GM11168 (cell line): ENCODE measurements at regions not wholly inside any gene's neighbourhood (a gene's known extent, or its start where the extent isn't known, plus 50 kb on each side); places are given as distances from the start of the nearest gene placed in this dataset.

Experiments
- in situ Hi-C: fragments of 300-500 bp; cut with MboI; formaldehyde crosslinking; loops from one replicate; pipeline ENCODE4 v1.12.0; 2022; ENCODE audit warnings: low sequenced_read_pairs; ENCODE audit not compliant: unreplicated experiment

DNA sequence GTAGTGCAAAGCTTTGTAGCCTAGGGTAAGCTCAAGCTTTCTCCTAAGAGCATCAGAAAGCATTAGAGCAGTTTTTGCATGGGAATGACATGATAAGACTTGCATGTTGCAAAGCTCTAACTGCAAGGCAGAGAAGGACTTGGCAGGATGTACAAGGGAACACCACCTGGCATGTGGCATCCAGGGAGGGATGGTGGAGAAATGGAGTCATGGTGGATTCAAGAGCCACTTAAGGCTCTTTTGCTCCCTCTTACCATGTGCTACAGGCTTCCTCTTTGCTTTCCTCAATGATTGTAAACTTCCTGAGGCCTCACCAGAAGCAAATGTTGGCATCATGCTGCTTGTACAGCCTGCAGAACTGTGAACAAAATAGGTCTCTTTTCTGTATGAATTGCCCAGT is 266.0 kb downstream of the GLI2 start:
- in situ Hi-C loops: no loop called here

DNA sequence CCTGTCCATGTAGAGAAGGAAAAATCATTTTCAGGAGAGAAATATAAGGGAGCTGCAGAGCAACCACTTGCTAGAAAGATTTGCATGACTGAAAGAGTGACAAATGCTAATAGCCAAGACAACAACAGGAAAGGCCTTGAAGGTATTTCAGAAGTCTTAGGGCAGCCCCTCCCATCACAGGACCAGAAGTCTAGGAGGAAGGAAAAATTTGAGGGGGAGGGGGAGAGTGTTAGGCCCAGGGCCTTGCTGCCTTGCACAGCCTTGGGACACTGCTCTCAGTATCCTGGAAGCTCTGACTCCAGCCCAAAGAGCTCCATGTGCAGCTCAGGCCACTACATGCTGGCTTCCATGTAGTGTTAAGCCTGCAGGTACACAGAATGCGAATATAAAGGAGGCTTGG is 266.9 kb downstream of the GLI2 start:
- in situ Hi-C loops: no loop called here

DNA sequence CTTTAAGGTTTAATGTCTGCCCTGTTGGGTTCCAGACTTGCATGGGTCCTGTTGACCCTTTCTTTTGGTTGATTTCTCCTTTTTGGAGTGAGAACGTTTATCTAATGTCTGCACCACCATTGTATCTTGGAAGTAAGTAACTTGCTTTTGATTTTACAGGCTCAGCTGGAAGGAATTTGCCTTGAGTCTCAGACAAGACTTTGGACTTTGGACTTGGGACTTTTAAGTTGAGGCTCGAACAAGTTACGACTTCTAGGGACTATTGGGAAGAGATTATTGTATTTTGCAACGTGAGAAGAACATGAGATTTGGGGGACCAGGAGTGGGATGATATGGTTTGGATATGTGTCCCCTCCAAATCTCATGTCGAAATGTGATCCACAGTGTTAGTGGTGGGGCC is 267.7 kb downstream of the GLI2 start:
- in situ Hi-C loops: no loop called here

DNA sequence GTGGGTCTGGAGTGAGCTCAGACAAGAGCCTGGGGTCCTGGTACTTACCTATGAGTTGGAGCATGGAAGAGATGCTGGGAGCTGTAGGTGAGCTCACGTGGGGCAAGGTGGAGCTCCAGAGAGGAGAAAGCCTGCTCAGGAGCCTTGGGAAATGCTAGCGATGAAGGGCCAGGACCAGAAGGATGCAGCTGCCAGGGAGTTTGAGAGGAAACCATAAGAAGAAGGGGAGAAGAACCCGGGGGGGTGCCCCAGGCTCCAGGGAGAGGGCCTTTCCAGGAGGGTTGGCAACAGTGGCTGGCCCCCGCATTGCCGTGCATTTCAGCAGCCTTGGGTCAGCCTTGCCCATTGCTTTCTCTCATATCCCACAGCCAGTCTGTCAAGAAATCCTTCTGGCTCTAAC is 268.7 kb downstream of the GLI2 start:
- in situ Hi-C loops: no loop called here

DNA sequence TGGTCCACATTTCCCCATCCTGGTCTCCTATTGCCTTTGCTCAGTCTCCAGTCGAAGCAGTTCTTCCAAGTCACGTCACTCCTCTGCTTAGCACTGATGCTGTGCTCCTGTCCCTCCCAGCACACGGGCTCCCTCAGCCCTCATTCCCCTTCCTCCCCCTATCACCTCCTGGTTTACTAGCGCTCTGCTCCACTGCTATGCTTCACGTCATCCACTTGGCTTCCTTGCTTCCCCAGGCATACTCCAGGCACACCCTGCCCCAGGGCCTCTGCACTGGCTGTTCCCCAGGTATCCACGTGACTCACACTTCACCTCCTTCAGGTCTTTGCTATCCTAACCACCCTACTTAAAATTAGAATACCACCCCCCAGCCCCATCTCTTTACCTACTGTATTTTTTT is 269.3 kb downstream of the GLI2 start:
- in situ Hi-C loops: no loop called here

DNA sequence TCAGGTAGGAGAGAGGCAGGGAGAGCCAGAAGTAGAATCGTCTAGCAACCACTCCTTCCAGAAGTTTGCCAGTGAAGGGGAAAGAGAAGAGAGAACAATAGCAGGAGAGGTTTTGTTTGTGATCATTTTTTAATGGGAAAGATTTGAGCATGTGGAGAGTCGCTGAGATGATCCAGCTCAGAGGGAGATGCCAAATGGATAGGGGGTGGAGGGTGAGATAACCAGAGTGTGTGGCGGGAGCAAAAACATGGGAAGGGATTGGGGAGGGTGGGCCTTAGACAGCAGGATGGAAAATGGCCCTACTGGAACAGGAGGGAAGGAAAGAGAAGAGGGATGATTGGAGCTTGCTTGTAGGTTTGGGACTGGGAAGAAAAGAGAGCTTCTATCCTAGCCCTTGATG is 269.8 kb downstream of the GLI2 start:
- in situ Hi-C loops: no loop called here

DNA sequence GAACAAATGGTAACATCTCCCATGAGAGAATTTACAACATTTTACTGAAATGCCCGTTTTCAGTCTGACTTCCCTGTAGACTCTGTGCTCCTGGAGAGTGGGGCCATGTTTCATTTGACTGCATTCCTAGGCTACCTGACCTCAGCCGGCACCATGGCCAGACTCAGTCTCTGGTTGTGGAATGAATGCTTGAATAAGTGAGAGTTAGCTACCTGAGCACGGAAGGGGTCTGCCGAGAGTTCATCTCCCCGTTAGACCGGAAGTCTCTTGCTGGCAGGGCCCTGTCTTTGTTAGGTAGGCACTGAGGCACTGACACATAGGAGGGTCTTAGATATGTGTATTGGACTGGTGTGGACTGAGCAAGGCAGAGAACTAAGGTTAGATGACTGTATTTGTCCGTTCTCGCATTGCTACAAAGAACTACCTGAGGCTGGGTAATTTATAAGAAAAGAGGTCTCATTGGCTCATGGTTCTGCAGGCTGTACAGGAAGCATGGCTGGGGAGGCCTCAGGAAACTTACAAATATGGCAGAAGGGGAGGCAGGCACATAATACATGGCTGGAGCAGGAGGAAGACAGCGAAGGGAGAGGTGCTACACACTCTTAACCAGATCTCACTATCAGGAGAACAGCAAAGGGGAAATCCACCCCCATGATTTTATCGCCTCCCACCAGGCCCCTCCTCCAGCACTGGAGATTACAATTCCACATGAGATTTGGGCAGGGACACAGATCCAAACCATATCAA is 271.2 kb downstream of the GLI2 start:
- in situ Hi-C loops: no loop called here

DNA sequence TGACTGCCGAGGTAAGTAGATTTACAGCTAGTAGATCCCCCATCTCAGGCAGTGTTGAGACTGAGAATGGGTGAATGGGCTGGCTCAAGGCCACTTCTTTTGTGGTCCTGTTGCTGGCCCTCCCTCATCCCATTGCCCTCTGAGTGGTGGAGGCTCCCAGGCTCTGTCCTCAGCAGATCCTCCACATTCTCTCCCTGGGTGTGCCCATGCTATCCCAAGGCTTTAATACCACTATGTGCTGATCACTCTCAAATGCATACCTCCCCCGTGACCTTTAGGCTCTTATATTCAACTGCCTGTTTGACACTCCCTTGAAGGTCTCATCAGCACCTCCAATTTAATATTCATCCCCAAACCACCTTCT is 271.8 kb downstream of the GLI2 start:
- in situ Hi-C loops: no loop called here

DNA sequence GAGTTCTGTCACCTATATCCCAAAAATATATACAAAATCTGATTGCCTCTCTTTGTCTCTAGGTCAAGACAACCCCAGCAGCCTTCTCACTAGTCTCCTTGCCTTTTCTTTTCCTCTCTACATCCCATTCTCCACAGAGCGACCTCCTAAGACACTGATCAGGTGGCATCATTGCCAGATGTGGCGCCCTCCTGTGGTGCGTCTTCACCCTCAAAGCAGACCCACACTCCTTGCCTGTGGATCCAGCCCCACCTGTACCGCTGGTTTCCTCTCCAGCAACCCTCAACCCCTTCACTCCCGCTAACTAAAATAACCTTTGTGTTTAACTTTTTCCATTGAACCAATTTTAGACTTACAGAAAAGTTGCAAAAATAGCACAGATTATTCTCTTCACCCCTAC is 273.3 kb downstream of the GLI2 start:
- in situ Hi-C loops: no loop called here

DNA sequence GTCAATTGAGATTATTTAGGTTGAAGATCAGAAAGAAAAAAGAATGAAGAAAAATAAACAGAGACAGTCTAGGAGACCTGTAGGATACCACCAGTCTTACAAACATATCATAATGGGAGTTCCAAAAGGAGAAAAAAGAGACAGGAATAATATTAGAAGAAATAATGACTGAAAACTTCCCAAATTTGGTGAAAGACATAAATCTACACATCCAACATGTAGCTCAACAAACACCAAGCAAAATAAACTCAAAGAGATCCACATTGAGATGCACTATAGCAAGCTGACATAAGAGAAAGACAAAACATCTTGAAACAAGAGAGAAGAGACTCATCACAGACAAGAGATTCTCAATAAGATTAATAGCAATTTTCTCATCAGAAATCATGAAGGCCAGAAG is 274.0 kb downstream of the TFCP2L1 start:
- in situ Hi-C loops: no loop called here

DNA sequence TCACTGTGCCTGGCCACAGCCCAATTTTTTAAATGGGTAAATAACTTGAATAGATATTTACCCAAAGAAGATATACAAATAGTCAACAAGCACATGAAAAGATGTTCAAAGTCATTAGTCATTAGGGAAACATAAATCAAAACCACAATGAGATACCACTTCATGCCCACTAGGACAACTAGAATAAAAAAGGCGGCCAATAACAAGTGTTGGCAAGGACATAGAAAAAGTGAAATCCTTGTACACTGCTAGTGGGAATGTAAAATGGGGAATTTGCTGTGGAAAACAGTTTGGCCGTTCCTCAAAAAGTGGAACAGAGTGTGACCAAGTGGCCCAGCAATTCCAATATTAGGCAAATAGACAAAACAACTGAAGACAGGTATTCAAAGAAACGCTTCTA is 270.1 kb downstream of the TFCP2L1 start:
- in situ Hi-C loops: no loop called here

DNA sequence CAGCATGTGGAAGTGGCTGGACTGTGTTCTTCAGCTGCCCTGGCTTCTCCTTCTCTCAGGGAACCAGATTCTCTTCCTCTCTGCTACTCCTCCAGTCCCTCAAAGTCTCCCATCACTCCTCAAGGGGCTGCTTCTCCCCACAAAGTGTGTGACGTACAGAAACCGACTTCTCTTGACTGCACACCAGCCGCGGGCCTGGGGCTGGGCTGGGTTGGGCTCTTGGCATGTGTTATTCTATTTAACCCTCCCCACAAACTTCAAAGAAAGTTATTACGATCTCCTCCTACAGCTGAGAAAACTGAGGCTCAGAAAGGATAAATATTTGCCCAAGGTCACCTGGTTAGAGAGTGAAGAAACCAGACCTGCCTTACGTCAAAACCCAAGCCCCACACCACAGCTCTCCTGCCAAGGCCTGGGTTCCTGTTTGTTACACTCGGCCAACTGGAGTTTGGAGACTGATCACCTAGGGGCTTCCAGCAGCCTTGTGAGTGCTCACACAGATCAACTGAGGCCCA is 269.0 kb downstream of the TFCP2L1 start:
- in situ Hi-C loops: no loop called here

DNA sequence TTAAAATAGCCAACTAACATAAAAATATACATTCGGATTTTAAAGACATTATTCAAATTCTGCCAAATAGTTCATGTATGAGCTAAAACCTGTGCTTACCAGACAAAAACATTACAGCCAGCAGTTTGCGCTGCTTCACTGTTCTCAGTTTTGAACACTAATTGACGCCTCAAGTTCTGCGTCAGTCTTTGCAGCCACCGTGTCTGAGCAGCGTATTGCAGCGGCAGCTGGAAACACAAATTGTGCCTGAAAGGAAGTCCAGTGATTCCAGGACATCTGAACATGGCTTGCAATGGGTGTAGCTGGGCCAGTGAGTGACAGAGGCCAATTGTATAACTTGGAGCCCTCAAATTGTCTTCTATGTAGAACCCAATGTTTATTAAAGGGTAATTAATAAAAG is 267.6 kb downstream of the TFCP2L1 start:
- in situ Hi-C loops: no loop called here

DNA sequence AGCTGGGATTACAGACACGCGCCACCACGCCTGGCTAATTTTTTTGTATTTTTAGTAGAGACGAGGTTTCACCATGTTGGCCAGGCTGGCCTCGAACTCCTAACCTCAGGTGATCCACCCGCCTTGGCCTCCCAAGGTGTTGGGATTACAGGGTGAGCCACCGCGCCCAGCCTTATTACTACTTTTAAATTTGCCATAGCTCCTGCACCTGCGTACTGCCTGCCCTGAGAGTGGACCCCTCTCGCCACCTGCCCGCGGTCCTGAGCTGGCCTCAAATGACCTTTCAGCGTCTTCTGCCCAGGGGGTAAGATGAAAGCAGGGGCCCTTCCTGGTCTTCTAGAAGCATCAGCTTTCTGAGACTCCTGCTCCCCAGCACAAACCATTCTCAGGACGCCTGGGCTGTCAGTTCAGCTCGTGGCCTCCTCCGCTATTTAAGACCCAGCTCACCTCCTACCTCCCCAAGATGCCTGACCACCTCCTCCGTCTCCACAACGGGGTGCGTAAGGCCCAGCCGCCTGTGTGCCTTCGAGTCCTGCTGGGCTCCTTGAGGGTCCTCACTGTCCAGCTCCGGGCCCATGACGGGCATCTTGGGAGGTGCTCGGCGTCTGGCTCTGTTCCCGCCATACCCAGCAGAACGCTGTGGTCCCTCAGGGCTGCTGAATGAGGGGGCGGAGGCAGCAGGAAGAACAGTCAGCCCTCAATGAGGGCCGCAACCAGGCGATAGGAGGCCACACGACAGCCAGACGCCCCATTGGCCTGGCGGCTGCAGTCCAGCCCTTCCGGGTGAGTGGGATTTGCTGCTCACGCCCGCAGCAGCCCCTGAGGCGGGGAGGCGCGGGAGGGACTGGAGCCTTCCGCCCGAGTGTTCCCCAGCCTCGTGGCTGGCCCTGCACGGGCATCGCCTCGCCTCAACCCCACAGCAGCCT is 266.6 kb downstream of the TFCP2L1 start:
- in situ Hi-C loops: no loop called here

DNA sequence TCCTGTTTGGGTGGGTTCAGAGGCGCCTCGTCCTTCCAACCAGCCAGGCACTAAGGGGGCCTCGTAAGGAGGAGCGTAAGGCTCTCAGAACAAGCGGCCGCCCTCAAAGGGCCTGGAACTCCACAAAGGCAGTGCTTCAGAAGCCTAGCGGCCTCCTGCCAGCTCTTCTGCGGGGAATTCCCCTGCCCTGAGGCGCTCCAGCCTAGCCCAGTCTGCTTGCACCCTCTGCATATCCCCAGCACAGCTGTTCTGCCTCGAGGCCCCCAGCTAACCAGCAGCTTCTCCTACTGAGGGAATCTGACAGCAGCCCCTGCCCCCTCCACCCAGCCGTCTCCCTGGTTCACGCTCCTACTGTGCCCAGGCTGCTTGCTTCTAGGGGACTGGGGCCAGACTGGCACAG is 265.9 kb downstream of the TFCP2L1 start:
- in situ Hi-C loops: no loop called here

DNA sequence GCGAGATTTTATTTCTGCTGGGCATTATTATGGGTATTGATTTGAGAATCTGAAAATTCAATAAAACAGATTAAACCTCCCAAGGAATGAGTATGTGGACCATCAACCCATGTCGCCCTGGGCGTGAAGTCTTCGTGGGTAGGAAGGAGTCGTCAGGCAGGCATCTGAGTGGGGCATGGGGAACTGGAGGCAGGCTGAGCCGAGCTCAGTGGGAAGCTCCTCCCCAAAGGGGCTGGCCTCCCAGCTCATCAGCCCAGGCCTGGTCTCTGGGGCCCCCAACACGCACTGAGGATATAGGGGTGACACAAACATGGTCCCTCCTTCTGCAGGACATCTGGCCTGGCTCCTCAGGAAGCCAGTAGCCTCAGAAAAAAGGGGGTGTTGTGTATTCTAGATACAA is 265.2 kb downstream of the TFCP2L1 start:
- in situ Hi-C loops: no loop called here

DNA sequence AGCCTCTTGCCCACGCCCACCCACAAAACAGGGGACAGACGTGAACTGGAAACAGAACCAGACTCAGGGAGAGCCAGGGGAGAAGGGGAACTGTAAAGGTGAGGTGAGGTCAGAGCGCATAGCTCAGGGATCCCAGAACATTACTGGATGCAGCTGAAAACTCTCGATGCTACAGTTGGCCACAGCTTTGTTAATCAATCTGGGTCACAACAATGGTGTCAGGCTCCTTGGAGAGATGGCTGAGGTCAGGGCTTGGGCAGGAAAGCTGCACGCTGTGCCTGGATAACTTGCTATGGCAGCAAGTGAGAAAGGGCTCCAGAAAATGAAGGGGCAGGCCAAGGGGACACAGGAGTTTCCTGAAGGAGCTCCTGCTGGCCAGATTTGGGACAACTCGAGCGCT is 263.3 kb downstream of the TFCP2L1 start:
- in situ Hi-C loops: no loop called here

DNA sequence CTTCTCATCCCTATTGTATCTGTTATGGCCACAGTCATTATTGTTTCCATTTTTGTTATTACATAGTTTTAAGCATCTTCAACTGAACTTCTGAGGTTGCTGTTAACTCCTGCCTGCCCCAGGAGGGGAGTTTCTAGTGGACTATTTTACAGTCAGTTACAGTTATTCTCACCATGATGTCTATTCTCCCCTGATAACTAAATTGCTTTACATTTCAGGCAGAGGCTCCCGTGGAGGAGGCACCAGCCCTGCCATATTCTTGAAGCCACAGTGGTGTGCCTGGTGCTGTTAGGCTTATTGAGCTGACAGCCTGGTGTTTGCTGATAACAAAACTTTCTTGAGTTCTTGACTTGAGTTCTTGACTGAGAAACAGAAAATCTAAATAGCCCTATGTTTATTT is 256.4 kb downstream of the TFCP2L1 start:
- in situ Hi-C loops: no loop called here

DNA sequence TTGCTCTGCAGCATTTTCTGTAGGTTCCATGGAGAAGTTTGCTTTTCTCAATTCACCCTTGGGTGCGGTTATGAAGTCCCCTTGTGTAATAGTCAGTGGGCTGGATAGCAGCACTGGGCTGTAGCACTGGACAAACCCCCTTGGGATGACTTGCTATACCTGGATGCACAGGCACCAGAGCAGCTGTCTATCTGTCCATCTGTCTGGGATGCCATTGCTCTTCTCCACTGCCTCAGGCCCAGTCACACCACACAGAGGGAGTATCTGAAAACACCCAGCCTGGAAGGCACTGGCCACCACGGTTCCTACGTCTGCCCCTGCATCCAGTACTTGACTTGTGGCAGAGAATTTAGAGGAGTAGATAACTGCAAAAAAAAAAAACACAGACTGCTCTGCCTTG is 254.5 kb downstream of the TFCP2L1 start:
- in situ Hi-C loops: no loop called here

DNA sequence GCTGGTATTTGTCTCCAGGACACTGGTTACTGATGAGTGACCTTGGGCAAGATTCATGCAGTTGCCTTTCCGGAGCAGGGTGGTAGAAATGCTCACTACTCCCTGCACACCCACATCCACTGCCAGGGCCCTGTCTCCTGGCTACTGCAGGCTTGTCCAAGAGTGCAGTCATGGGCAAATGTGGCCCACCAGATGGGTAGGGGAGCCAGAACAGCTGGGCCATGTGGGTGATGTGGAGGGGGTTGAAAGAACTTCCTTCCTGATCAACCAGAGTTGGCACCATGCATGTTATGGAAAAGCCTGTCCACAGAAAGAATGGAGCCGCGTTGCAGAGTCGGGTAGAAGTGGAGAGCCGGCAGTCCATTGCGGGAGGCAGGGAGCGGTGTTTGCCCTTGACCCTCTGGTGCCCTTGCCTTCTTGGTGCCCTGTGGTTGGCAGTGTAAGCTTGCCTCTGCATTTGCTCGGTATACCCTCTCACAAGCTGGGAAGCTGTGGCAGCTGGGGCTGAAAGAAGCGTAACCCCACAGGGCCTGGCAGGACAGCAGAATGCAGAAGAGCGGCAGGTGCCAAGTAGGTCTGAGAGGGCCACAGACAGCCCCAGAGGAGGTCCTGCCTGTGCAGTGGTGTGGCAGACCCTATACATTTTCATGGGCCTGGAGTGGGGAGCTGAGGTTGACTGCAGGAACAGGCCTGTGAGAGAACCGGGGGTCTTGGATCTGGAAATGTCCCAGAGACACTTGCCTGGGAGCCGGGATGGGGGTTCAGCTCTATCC is 253.2 kb downstream of the TFCP2L1 start:
- in situ Hi-C loops: no loop called here

DNA sequence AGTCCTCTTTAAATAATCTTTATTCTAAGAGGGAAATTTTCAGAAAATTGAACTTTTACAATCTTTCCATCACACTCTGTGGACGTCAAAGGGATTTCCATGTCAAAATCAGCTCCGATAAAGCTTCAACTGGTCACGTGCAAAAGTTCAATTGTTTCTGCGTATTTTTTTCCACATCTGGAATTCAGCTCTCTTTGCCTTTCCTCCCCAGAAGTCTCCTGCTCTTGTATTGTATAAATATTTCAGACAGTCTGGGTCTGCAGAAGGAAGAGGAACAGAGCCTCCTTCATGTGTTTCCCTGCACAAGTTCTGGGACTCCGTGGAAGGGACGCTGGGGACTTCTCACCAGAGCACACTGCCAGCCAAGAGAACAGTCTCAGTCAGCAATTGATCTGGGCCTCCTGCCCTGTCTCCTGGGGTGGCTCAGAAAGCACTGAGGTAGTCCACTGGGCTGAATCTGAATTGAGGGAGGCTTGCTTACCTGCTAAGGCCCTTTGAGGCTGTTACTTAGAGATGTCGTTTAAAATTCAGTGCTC is 251.5 kb downstream of the TFCP2L1 start:
- in situ Hi-C loops: no loop called here
